ENCODE measurements at regions not wholly inside any gene's neighbourhood (a gene's known extent, or its start where the extent isn't known, plus 50 kb on each side); places are given as distances from the start of the nearest gene placed in this dataset.

DNA sequence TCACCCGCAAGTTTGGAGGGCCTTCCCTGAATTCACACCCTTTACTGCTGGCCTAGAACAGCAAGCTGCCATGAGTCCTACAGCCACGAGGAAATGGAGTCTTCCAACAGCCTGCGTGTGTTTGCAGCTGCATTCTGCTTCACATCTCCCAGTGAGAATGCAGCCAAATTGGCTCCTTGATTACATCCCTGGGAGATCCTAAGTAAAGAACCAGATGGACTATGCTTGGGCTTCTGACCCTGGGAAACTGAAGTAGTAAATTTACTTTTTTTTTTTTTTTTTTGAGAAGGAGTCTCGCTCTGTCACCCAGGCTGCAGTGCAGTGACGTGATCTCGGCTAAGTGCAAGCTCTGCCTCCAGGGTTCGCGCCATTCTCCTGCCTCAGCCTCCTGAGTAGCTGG lies 617.0 kb upstream of the CDH18 start:
- TF ChIP-seq, protein P1, sequence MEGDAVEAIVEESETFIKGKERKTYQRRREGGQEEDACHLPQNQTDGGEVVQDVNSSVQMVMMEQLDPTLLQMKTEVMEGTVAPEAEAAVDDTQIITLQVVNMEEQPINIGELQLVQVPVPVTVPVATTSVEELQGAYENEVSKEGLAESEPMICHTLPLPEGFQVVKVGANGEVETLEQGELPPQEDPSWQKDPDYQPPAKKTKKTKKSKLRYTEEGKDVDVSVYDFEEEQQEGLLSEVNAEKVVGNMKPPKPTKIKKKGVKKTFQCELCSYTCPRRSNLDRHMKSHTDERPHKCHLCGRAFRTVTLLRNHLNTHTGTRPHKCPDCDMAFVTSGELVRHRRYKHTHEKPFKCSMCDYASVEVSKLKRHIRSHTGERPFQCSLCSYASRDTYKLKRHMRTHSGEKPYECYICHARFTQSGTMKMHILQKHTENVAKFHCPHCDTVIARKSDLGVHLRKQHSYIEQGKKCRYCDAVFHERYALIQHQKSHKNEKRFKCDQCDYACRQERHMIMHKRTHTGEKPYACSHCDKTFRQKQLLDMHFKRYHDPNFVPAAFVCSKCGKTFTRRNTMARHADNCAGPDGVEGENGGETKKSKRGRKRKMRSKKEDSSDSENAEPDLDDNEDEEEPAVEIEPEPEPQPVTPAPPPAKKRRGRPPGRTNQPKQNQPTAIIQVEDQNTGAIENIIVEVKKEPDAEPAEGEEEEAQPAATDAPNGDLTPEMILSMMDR (IDR thresholded peaks at IDR 0.05) = no peak
- POLR2A ChIA-PET = no interaction called here
- H3K27ac Mint-ChIP-seq = no peak overlapping the region
- ATAC-seq (ENCODE audit: low read depth) (no peak), DNase-seq (no peak)
- H3K4me1 Mint-ChIP-seq = no peaks in the 10 kb centered on the region
- CTCF ChIA-PET = no interaction called here
- no peaks in the 10 kb centered on the region for H3K36me3 Mint-ChIP-seq (ENCODE audit: low read depth)
- no peak overlapping the region for H3K4me3 Mint-ChIP-seq
- intact Hi-C loops (cut with micrococcal nuclease) = no loop called here
- no peaks in the 10 kb centered on the region for H3K27me3 Mint-ChIP-seq
- no peaks in the 10 kb centered on the region for H3K9me3 Mint-ChIP-seq

DNA sequence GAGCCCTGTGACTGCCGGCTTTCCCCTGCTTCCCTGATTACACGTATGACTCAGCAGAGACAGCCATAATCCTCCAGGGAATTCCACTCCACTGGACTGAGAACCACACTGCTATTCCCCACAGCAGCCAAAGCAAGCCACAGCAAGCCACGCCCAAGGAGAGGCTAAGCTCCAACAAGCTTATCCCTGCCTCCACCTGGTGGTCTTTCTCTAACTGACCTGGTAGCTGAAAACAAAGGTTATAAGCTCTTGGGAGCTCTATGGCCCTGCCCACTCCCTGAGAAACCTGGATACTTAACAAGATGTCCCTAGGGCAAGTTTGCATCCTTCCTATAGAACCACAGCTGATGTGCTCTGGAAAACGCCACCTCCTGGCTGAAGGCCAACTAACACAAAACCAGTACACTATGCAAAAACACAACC lies 613.7 kb upstream of the CDH18 start:
- ChIA-PET POLR2A (no interaction called here), CTCF (no interaction called here)
- Mint-ChIP-seq H3K36me3 (ENCODE audit: low read depth) (no peaks in the 10 kb centered on the region), H3K4me3 (no peak overlapping the region), H3K27me3 (no peaks in the 10 kb centered on the region), H3K27ac (no peak overlapping the region), H3K9me3 (no peaks in the 10 kb centered on the region), H3K4me1 (no peaks in the 10 kb centered on the region)
- DNase-seq (no peak), ATAC-seq (ENCODE audit: low read depth) (no peak)
- TF ChIP-seq, protein P1 (IDR thresholded peaks at IDR 0.05) = no peak
- intact Hi-C loops (cut with micrococcal nuclease) = no loop called here

DNA sequence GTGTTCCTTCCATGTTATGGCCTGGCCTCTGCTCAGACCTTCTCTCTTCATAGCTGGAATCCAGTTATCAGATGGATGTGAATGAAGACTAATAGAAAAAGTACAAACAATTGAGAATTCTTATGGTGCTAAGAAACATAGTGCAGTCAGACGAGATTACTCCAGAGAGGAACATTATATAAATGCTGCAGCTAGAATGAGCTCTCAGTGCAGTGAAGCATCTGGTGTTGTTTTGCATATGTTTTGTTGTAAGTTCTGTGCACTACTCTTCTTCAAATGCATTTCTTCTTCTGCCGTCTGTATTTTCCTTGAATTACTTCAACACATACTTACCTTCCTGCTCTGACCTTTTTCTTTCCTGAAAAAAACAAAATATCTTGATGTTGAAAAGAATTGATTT lies 602.4 kb upstream of the CDH18 start:
- POLR2A ChIA-PET = no interaction called here
- DNase-seq (no peak), ATAC-seq (ENCODE audit: low read depth) (no peak)
- H3K4me3 Mint-ChIP-seq = no peak overlapping the region
- intact Hi-C loops (cut with micrococcal nuclease) = no loop called here
- H3K27ac Mint-ChIP-seq = no peak overlapping the region
- no peaks in the 10 kb centered on the region for H3K36me3 Mint-ChIP-seq (ENCODE audit: low read depth)
- CTCF ChIA-PET = no interaction called here
- TF ChIP-seq, protein P1 (IDR thresholded peaks at IDR 0.05) = no peak
- no peaks in the 10 kb centered on the region for H3K4me1 Mint-ChIP-seq
- no peaks in the 10 kb centered on the region for H3K9me3 Mint-ChIP-seq
- no peaks in the 10 kb centered on the region for H3K27me3 Mint-ChIP-seq

DNA sequence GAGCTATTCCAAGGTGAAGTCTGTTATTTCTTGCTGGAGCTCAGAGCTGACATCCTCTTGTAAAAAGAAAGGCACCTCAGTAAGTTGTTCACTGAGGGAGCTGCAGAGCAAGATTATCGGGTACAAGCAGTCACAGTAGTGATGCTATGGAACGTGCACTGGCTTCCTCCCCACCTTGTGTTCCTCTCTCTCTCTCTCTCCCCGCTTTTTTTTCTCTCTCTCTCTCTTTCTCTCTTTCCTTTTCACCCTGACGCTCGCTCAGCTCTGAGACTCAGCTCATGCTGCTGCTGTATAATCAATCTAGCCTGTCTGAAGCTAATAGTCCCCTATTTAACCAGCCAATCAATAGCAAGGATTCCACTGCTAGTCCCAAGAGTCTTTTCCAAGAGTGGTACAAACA lies 587.6 kb upstream of the CDH18 start:
- DNase-seq = no peak
- CTCF ChIA-PET = no interaction called here
- no peak overlapping the region for H3K27ac Mint-ChIP-seq
- no peaks in the 10 kb centered on the region for H3K36me3 Mint-ChIP-seq (ENCODE audit: low read depth)
- H3K27me3 Mint-ChIP-seq = no peaks in the 10 kb centered on the region
- POLR2A ChIA-PET = no interaction called here
- peaks cover 2% of the 10 kb centered on the region for H3K9me3 Mint-ChIP-seq
- no peak for ATAC-seq (ENCODE audit: low read depth)
- TF ChIP-seq, protein P1 (IDR thresholded peaks at IDR 0.05) = no peak
- intact Hi-C loops (cut with micrococcal nuclease) = no loop called here
- no peaks in the 10 kb centered on the region for H3K4me1 Mint-ChIP-seq
- H3K4me3 Mint-ChIP-seq = no peak overlapping the region

DNA sequence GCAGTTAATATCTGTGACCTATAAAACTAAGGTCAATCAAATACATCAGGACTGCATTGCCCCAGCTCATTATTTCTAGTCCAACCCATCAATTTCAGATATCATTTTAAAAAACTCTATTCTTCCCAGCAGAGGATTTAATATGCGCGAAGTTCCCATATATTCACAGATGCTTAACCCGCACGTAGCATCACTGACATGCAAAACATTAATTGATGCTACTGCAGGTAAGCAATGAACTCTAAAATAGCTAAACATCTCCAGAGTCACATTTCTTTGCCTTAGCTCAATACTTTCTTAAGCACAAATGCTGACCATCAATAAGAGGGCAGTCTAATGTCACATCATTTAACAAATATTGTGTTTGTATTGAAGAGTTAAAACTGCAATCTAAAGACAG lies 586.6 kb upstream of the CDH18 start:
- DNase-seq = no peak
- peaks cover 2% of the 10 kb centered on the region for H3K9me3 Mint-ChIP-seq
- intact Hi-C loops (cut with micrococcal nuclease) = no loop called here
- ATAC-seq (ENCODE audit: low read depth) = no peak
- ChIA-PET CTCF (no interaction called here), POLR2A (no interaction called here)
- H3K27me3 Mint-ChIP-seq = no peaks in the 10 kb centered on the region
- no peak overlapping the region for H3K4me3 Mint-ChIP-seq
- no peaks in the 10 kb centered on the region for H3K4me1 Mint-ChIP-seq
- TF ChIP-seq, protein P1 (IDR thresholded peaks at IDR 0.05) = no peak
- no peaks in the 10 kb centered on the region for H3K36me3 Mint-ChIP-seq (ENCODE audit: low read depth)
- H3K27ac Mint-ChIP-seq = no peak overlapping the region

Data from activated B cell treated with CpG ODN at 0.5 μM for 24 hours (primary cell).